ENCODE measurements at regions not wholly inside any gene's neighbourhood (a gene's known extent, or its start where the extent isn't known, plus 50 kb on each side); places are given as distances from the start of the nearest gene placed in this dataset.
"Not testable (repeated sequence)": the region's sequence is repeated elsewhere in the genome, so short reads cannot be mapped to it uniquely, and the experiment has no call there.

DNA sequence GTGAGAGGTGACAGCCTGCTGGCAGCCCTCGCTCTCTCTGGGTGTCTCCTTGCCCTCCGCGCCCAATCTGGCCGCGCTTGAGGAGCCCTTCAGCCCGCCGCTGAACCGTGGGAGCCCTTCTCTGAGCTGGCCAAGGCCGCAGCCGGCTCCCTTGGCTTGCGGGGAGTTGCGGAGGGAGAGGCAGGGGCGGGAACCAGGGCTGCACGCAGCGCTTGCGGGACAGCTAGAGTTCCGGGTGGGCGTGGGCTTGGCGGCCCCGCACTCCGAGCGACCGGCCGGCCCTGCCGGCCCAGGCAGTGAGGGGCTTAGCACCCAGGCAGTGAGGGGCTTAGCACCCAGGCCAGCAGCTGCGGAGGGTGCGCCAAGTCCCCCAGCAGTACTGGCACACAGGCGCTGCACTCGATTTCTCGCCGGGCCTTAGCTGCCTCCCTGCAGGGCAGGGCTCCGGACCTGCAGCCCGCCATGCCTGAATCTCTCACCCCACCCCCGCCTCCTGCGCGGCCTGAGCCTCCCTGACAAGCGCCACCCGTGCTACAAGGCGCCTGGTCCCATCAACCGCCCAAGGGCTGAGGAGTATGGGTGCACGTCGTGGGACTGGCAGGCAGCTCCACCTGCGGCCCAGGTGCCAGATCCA is 1526.1 kb downstream of the FAM181B start:
- DNase-seq, result no peak
- in situ Hi-C loops (cut with HindIII; ENCODE audit: low pct_ligation_motif_present, low sequenced_read_pairs), result no loop called here
- no peak overlapping the region for H3K27ac ChIP-seq
- TF ChIP-seq, protein P1, sequence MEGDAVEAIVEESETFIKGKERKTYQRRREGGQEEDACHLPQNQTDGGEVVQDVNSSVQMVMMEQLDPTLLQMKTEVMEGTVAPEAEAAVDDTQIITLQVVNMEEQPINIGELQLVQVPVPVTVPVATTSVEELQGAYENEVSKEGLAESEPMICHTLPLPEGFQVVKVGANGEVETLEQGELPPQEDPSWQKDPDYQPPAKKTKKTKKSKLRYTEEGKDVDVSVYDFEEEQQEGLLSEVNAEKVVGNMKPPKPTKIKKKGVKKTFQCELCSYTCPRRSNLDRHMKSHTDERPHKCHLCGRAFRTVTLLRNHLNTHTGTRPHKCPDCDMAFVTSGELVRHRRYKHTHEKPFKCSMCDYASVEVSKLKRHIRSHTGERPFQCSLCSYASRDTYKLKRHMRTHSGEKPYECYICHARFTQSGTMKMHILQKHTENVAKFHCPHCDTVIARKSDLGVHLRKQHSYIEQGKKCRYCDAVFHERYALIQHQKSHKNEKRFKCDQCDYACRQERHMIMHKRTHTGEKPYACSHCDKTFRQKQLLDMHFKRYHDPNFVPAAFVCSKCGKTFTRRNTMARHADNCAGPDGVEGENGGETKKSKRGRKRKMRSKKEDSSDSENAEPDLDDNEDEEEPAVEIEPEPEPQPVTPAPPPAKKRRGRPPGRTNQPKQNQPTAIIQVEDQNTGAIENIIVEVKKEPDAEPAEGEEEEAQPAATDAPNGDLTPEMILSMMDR (IDR thresholded peaks at IDR 0.05; ENCODE audit: low read depth, low read length, missing control alignments), result no peak
- no peak overlapping the region for H3K4me3 ChIP-seq (ENCODE audit: low read depth, low read length)
- H3K36me3 ChIP-seq (replicated peaks), result no peaks in the 10 kb centered on the region
- no peaks in the 10 kb centered on the region for H3K27me3 ChIP-seq (replicated peaks)

GRCh38 chr11:81203876-81204275 is 1529.8 kb downstream of the FAM181B start:
- Histone ChIP-seq H3K27me3 (replicated peaks) (no peaks in the 10 kb centered on the region), H3K4me3 (ENCODE audit: low read depth, low read length) (no peak overlapping the region), H3K27ac (no peak overlapping the region), H3K36me3 (replicated peaks) (no peaks in the 10 kb centered on the region)
- DNase-seq, result peak; percentile 41
- TF ChIP-seq, protein P1 (IDR thresholded peaks at IDR 0.05; ENCODE audit: low read depth, low read length, missing control alignments), result no peak
- in situ Hi-C loops (cut with HindIII; ENCODE audit: low pct_ligation_motif_present, low sequenced_read_pairs), result no loop called here

DNA sequence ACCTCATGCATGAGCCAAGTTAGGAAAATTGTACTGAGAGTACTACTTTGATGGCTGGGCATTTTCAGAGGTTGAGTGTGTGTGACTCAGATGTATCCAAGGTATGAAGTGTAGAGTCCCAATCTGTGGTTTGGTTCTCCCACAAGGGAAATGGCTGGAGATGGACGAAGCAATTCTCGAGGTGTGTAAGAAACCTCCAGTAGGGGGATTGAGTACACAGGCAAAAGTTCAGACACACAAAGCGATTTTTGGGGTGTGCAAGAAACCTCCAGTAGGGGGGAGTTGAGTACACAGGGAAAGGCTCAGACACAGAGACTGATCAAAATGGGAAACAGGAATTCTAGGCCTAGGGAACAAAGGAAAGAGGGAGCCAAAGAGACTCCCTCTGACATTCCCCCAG is 1536.3 kb downstream of the FAM181B start:
- in situ Hi-C loops (cut with HindIII; ENCODE audit: low pct_ligation_motif_present, low sequenced_read_pairs), result no loop called here
- Histone ChIP-seq H3K27me3 (replicated peaks) (no peaks in the 10 kb centered on the region), H3K36me3 (replicated peaks) (no peaks in the 10 kb centered on the region), H3K27ac (no peak overlapping the region), H3K4me3 (ENCODE audit: low read depth, low read length) (no peak overlapping the region)
- DNase-seq, result no peak
- TF ChIP-seq, protein P1 (IDR thresholded peaks at IDR 0.05; ENCODE audit: low read depth, low read length, missing control alignments), result no peak

DNA sequence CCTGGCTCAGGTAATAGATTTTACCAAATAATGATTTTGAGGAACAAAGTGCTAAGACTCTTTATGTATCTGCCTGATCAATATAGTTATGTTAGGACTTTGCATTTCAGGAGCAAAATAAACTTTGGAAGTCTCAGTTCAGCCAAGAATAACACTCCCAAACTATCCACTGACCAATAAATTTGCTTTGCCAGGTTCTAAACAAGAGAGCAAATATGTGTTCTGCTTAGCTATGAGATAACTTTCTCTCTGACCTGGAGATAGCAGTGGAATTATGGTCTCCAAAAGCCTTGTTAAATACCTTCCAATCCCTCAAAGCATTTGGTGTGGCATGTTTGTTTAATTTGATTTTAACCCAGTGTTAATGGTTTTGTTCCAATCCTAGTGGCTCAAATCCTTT is 1541.1 kb downstream of the FAM181B start:
- Histone ChIP-seq H3K4me3 (ENCODE audit: low read depth, low read length) (no peak overlapping the region), H3K27me3 (replicated peaks) (no peaks in the 10 kb centered on the region), H3K36me3 (replicated peaks) (no peaks in the 10 kb centered on the region), H3K27ac (no peak overlapping the region)
- TF ChIP-seq, protein P1 (IDR thresholded peaks at IDR 0.05; ENCODE audit: low read depth, low read length, missing control alignments), result no peak
- in situ Hi-C loops (cut with HindIII; ENCODE audit: low pct_ligation_motif_present, low sequenced_read_pairs), result no loop called here
- no peak for DNase-seq

GRCh38 chr11:81190546-81190945 is 1543.1 kb downstream of the FAM181B start:
- in situ Hi-C loops (cut with HindIII; ENCODE audit: low pct_ligation_motif_present, low sequenced_read_pairs), result no loop called here
- TF ChIP-seq, protein P1 (IDR thresholded peaks at IDR 0.05; ENCODE audit: low read depth, low read length, missing control alignments), result no peak
- Histone ChIP-seq H3K27me3 (replicated peaks) (no peaks in the 10 kb centered on the region), H3K36me3 (replicated peaks) (no peaks in the 10 kb centered on the region), H3K4me3 (ENCODE audit: low read depth, low read length) (no peak overlapping the region), H3K27ac (no peak overlapping the region)
- DNase-seq, result no peak

GRCh38 chr11:81187033-81187432 is 1546.6 kb downstream of the FAM181B start:
- H3K36me3 ChIP-seq (replicated peaks); in situ Hi-C loops (cut with HindIII; ENCODE audit: low pct_ligation_motif_present, low sequenced_read_pairs); H3K27me3 ChIP-seq (replicated peaks); H3K27ac ChIP-seq; DNase-seq; H3K4me3 ChIP-seq (ENCODE audit: low read depth, low read length): not testable (repeated sequence)

Data from brain microvascular endothelial cell (primary cell).